Vagina (tissue), 2 donors: ENCODE measurements at regions not wholly inside any gene's neighbourhood (a gene's known extent, or its start where the extent isn't known, plus 50 kb on each side); places are given as distances from the start of the nearest gene placed in this dataset.

Experiments
- DNase-seq, 2 donors: peaks; one replicate each; pipeline ENCODE4 v3.0.0-alpha.2; 2017; ENCODE audit errors: extremely low spot score in 2 of 2
- H3K27ac ChIP-seq: fragments of 200-600 bp; sonication (generic); one replicate; pipeline ENCODE4 v1.5.1; 2019
- H3K27me3 ChIP-seq: fragments of 200-600 bp; sonication (generic); one replicate; pipeline ENCODE4 v1.5.1; 2019
- H3K36me3 ChIP-seq, 2 donors: fragments of 200-600 bp; sonication (generic); one replicate each; pipeline ENCODE4 v1.5.1; 2017 to 2019
- H3K4me1 ChIP-seq: fragments of 200-600 bp; sonication (generic); one replicate; pipeline ENCODE4 v1.5.1; 2019
- H3K4me3 ChIP-seq, 2 donors: fragments of 200-600 bp; sonication (generic); 1 replicate in 1 of 2; 2 replicates in 1 of 2; pipeline ENCODE4 v1.5.1; 2016 to 2019
- H3K9me3 ChIP-seq: fragments of 200-600 bp; sonication (generic); one replicate; pipeline ENCODE4 v1.5.1; 2019
- CTCF ChIP-seq, 3 experiments: fragments of 450-650 bp in 2 of 3; fragments of 200-600 bp in 1 of 3; sonication (generic) in 1 of 3; IDR thresholded peaks; one replicate each; pipeline ENCODE4 v1.5.1; 2017 to 2019; ENCODE audit warnings: antibody characterized with exemption in 3 of 3, mild to moderate bottlenecking in 2 of 3, moderate library complexity in 2 of 3
- POLR2A ChIP-seq, 2 donors: fragments of 450-650 bp; IDR thresholded peaks; one replicate each; pipeline ENCODE4 v1.6.1; 2017; ENCODE audit warnings: antibody characterized with exemption in 2 of 2, mild to moderate bottlenecking in 2 of 2, moderate library complexity in 2 of 2
- POLR2AphosphoS5 ChIP-seq, 2 donors: sonication (generic); formaldehyde crosslinking; IDR thresholded peaks; one replicate each; pipeline ENCODE4 v1.9.0; 2017; ENCODE audit warnings: antibody characterized with exemption in 2 of 2, mild to moderate bottlenecking in 2 of 2, low read depth in 1 of 2; ENCODE audit not compliant: insufficient read depth in 1 of 2
- intact Hi-C: fragments of 100-400 bp; cut with DNase I; formaldehyde crosslinking; loops from one replicate; pipeline ENCODE4 v1.15.1; 2023

DNA sequence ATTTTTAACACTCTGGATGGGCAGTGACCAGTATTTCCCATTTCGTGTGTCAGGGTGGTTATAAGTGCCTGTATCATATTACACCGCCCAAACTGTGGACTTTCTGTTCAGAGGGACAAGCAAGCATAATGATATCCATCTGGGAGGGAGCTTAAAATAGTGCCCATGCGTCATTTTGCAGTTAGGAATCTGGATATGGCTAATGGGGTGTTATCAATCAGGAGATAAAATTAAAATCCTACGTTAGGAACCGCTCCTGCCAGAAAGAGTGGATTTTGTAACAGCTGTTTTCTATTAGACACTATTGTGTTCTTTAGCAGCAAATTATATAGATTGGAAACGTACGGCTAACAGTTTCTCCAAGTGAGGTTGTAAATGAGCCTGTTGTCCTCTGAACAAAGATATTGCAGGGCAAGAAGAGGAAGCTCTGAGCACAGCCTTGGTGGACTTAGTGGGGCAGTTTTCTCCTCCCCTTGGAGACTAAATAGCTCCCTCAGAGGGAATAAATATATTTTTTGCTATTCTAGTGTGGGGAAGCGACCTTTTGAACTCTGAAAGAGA lies 160.4 kb downstream of the SPATA31D1 start:
- Histone ChIP-seq H3K4me3 (no peak overlapping the region), H3K4me1 (peaks cover 11% of the 10 kb centered on the region), H3K36me3 (no peaks in the 10 kb centered on the region), H3K9me3 (no peaks in the 10 kb centered on the region), H3K27me3 (no peaks in the 10 kb centered on the region), H3K27ac (no peak overlapping the region)
- DNase-seq, result no peak
- TF ChIP-seq CTCF (IDR thresholded peaks at IDR 0.05), result no peak
- TF ChIP-seq POLR2A (IDR thresholded peaks at IDR 0.05), result no peak
- no peak for TF ChIP-seq POLR2AphosphoS5 (IDR thresholded peaks at IDR 0.05; ENCODE audit: insufficient read depth in 1 of 2, low read depth in 1 of 2)
- intact Hi-C loops, result no loop called here

GRCh38 chr9:82149501-82149946 lies 161.0 kb downstream of the SPATA31D1 start:
- Histone ChIP-seq H3K4me1 (peaks cover 11% of the 10 kb centered on the region), H3K36me3 (no peaks in the 10 kb centered on the region), H3K27me3 (no peaks in the 10 kb centered on the region), H3K9me3 (no peaks in the 10 kb centered on the region), H3K4me3 (no peak overlapping the region), H3K27ac (no peak overlapping the region)
- no peak for TF ChIP-seq POLR2AphosphoS5 (IDR thresholded peaks at IDR 0.05; ENCODE audit: insufficient read depth in 1 of 2, low read depth in 1 of 2)
- TF ChIP-seq CTCF (IDR thresholded peaks at IDR 0.05), result no peak
- no peak for TF ChIP-seq POLR2A (IDR thresholded peaks at IDR 0.05)
- DNase-seq, result no peak
- intact Hi-C loops, result no loop called here

DNA sequence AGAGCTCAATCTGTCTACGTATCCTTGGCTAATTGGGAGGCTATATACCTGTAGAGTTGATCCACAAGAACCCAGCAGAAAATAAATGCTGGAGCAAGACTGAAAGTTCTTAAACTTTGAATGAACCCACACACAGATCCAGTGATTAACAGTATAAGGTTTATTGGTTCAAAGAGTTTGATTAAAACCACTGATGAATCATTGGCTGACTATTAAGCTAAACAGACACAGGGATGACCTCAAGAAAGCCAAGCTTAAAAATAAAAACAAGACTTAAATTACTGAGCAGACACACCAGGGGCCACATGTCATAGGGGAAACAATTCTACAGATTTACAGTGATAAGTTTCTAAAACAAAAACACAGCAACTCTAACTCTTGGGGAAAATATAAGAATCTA lies 163.6 kb downstream of the SPATA31D1 start:
- H3K4me1 ChIP-seq, result peaks cover 11% of the 10 kb centered on the region
- H3K4me3 ChIP-seq, result no peak overlapping the region
- intact Hi-C loops, result no loop called here
- TF ChIP-seq POLR2AphosphoS5 (IDR thresholded peaks at IDR 0.05; ENCODE audit: insufficient read depth in 1 of 2, low read depth in 1 of 2), result no peak
- no peak for TF ChIP-seq POLR2A (IDR thresholded peaks at IDR 0.05)
- TF ChIP-seq CTCF (IDR thresholded peaks at IDR 0.05), result no peak
- no peaks in the 10 kb centered on the region for H3K9me3 ChIP-seq
- no peak for DNase-seq
- no peaks in the 10 kb centered on the region for H3K27me3 ChIP-seq
- no peaks in the 10 kb centered on the region for H3K36me3 ChIP-seq
- H3K27ac ChIP-seq, result no peak overlapping the region

DNA sequence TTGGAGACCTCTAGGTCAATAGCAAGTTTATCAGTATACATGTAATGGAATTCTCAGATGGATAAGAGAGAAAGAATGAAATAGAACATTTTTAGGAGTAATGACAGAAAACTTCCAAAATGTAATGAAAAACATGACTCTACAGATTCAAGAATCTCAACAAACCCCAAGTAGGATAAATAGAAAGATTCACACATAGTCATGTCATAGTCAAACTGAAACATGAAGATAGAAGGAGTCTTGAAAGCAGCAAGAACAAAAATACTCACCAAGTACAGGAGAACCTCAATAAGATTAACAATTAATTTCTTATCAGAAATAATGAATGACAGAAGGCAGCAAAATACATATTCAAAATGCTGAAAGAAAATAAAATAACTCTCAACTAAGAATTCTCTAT lies 164.5 kb downstream of the SPATA31D1 start:
- Histone ChIP-seq H3K9me3 (no peaks in the 10 kb centered on the region), H3K36me3 (no peaks in the 10 kb centered on the region), H3K4me3 (no peak overlapping the region), H3K4me1 (peaks cover 7% of the 10 kb centered on the region), H3K27me3 (no peaks in the 10 kb centered on the region), H3K27ac (no peak overlapping the region)
- DNase-seq, result no peak
- TF ChIP-seq POLR2A (IDR thresholded peaks at IDR 0.05) (no peak), CTCF (IDR thresholded peaks at IDR 0.05) (no peak), POLR2AphosphoS5 (IDR thresholded peaks at IDR 0.05; ENCODE audit: insufficient read depth in 1 of 2, low read depth in 1 of 2) (no peak)
- intact Hi-C loops, result no loop called here

DNA sequence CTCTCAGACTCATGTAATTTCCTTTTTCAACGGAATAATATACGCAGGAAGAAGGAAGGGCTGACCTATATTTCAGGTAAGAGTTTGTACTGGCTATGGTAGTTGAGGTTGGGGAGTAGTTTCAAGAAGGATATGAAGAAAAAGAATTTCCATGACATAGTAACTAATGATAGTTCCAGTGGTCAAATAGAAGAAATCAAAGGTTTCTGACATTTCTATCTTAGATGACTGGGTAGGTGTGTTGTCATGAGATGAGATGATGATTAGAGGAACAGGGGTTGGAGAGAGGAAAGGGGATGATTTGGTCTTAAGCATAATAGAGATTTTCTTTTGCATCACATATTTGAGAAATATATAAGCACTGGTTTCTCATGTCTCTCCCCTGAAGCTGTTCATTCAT lies 166.0 kb downstream of the SPATA31D1 start:
- H3K4me1 ChIP-seq, result no peaks in the 10 kb centered on the region
- H3K9me3 ChIP-seq, result no peaks in the 10 kb centered on the region
- DNase-seq, result no peak
- no peaks in the 10 kb centered on the region for H3K36me3 ChIP-seq
- no peak overlapping the region for H3K27ac ChIP-seq
- no peaks in the 10 kb centered on the region for H3K27me3 ChIP-seq
- no peak overlapping the region for H3K4me3 ChIP-seq
- intact Hi-C loops, result no loop called here
- TF ChIP-seq POLR2AphosphoS5 (IDR thresholded peaks at IDR 0.05; ENCODE audit: insufficient read depth in 1 of 2, low read depth in 1 of 2) (no peak), CTCF (IDR thresholded peaks at IDR 0.05) (no peak), POLR2A (IDR thresholded peaks at IDR 0.05) (no peak)
